ENCODE measurements at regions not wholly inside any gene's neighbourhood (a gene's known extent, or its start where the extent isn't known, plus 50 kb on each side); places are given as distances from the start of the nearest gene placed in this dataset.

GRCh38 chr4:157810137-157810774 is 362.6 kb downstream of the GASK1B start:
- Histone ChIP-seq H3K36me3 (no peaks in the 10 kb centered on the region), H3K4me1 (no peaks in the 10 kb centered on the region)
- intact Hi-C loops (cut with DNase I), result no loop called here

DNA sequence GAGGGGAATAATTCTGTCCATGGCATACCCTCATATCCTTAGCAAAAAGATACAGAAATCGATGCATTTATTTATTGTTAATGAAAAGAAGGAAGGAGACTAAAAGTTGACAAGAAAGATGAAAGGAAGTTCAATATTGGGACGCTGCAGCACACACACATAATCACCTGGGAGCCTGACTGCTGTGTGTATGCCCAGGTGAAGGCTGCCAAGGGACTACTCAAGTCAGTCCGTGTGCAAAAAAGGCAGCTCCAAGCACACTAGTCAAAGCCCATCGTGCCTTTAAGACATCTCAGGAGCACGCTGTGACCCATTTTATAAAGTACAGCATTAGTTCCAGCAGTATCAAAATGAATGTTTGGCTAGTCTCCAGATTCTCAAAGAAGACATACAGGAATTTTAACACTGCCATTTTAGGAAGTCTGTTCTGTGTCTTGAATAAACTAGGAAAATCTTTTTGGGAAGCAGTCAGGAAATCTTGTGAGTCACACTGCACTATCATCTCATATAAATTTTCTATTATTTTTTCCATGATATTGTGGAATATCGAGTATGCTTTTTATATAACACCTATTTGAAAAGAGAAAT is 363.9 kb downstream of the GASK1B start:
- intact Hi-C loops (cut with DNase I), result no loop called here
- ATAC-seq, result no peak
- Histone ChIP-seq H3K4me1 (no peaks in the 10 kb centered on the region), H3K9me3 (peaks cover 0 to 7% (median 0%) of the 10 kb centered on the region in 12 donors), H3K4me3 (no peak overlapping the region), H3K36me3 (no peaks in the 10 kb centered on the region), H3K27ac (no peak overlapping the region), H3K27me3 (no peaks in the 10 kb centered on the region)
- no peak for DNase-seq
- TF ChIP-seq CTCF (IDR thresholded peaks at IDR 0.05) (no peak), POLR2A (IDR thresholded peaks at IDR 0.05) (no peak)
- 63 to 75% (median 66%) methylated on average over 6 of the region's 6 CpGs for WGBS, 4 donors

More at GRCh38 chr4:157810137-157810774, 362.6 kb downstream of the GASK1B start:
- no peaks in the 10 kb centered on the region for H3K27me3 ChIP-seq
- peaks cover 0 to 7% (median 0%) of the 10 kb centered on the region in 12 donors for H3K9me3 ChIP-seq
- TF ChIP-seq POLR2A (IDR thresholded peaks at IDR 0.05) (no peak), CTCF (IDR thresholded peaks at IDR 0.05) (no peak)
- H3K4me3 ChIP-seq, result no peak overlapping the region
- DNase-seq, result no peak
- ATAC-seq, result no peak
- no peak overlapping the region for H3K27ac ChIP-seq

- H3K9me3 ChIP-seq, result peaks cover 0 to 12% (median 0%) of the 10 kb centered on the region in 12 donors
- ATAC-seq, result no peak
- no peaks in the 10 kb centered on the region for H3K36me3 ChIP-seq
- DNase-seq, result no peak
- TF ChIP-seq CTCF (IDR thresholded peaks at IDR 0.05), result no peak
- TF ChIP-seq POLR2A (IDR thresholded peaks at IDR 0.05), result no peak
- no peaks in the 10 kb centered on the region for H3K4me1 ChIP-seq
- H3K27ac ChIP-seq, result no peak overlapping the region
- 82 to 88% (median 84%) methylated on average over 2 of the region's 2 CpGs for WGBS, 4 donors
- H3K27me3 ChIP-seq, result no peaks in the 10 kb centered on the region
- no peak overlapping the region for H3K4me3 ChIP-seq
- intact Hi-C loops (cut with DNase I), result no loop called here
These were observed 366.6 kb downstream of the GASK1B start for GRCh38 chr4:157806184-157806583.

DNA sequence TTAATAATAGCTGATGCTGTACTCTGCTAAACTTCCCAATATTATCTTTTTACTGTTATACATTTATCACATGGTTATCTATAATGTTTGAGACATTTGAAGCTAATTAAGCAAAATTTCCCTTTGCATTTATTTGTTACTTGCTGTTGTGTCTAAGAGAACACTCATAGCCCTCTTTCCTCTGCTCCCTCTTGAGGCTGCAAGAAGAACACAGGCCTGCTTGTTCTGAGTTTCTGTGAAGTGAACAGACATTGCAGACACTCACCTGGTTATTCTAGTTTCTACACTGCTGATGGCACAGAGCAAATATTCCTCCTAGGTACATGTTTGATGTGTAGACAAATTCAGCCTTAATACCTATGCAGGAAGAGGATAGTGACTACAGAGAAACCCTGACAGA is 367.8 kb downstream of the GASK1B start:
- no peak overlapping the region for H3K27ac ChIP-seq
- no peaks in the 10 kb centered on the region for H3K4me1 ChIP-seq
- H3K27me3 ChIP-seq, result no peaks in the 10 kb centered on the region
- no peak overlapping the region for H3K4me3 ChIP-seq
- intact Hi-C loops (cut with DNase I), result no loop called here
- no peak for DNase-seq
- ATAC-seq, result no peak
- peaks cover 0 to 16% (median 0%) of the 10 kb centered on the region in 12 donors for H3K9me3 ChIP-seq
- TF ChIP-seq CTCF (IDR thresholded peaks at IDR 0.05) (peak in 2 of 12 donors; percentile 10 to 13), POLR2A (IDR thresholded peaks at IDR 0.05) (no peak)
- H3K36me3 ChIP-seq, result no peaks in the 10 kb centered on the region
